UCSD-AML1 (cell line): ENCODE measurements at regions not wholly inside any gene's neighbourhood (a gene's known extent, or its start where the extent isn't known, plus 50 kb on each side); places are given as distances from the start of the nearest gene placed in this dataset.

Experiments used
- DNase-seq: peaks from one replicate; lab custom pipeline; 2025; ENCODE audit not compliant: unreplicated experiment; lab: John Stamatoyannopoulos, UW

- DNase-seq, result no peak
These were observed 490.9 kb downstream of the SHISA9 start for GRCh38 chr16:13392341-13392740.

GRCh38 chr16:13393816-13394215 lies 492.4 kb downstream of the SHISA9 start:
- DNase-seq, result no peak

DNA sequence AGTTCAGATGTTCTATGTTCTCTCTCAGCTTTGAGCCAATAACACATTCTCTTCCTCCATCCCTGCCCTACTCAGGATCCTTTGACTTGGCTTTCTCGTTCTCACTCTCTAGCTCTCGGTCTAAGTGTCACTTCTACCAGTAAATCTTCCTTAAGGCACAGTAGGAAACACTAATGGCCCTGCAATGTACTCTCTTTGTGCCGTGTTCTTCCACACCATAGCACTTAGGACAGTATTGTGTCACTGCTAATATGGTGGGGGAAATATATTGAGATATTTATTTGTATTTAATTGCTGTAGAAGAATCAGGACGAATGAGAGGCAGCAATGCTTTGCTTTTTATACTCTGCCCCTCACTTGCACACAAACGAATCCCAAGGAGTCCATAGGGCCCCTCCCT lies 493.1 kb downstream of the SHISA9 start:
- DNase-seq, result no peak

GRCh38 chr16:13397126-13397525 lies 495.7 kb downstream of the SHISA9 start:
- DNase-seq, result no peak

DNA sequence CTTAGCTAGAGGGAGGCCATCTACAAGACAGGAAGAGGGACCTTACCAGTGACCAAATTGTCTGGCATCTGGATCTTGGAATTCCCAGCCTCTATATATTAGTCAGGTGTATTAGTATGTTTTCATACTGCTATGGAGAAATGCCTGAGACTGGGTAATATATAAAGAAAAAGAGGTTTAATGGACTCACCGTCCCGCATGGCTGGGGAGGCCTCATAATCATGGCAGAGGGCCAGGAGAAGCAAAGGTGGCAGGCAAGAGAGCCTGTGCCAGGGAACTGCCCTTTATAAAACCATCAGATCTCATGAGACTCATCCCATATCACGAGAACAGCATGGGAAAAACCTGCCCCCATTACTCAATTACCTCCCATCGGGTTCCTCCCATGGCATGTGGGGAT lies 500.2 kb downstream of the SHISA9 start:
- DNase-seq, result no peak

- DNase-seq, result no peak
These were observed 501.2 kb downstream of the SHISA9 start for GRCh38 chr16:13402601-13403000.

- DNase-seq, result no peak
These were observed 501.9 kb downstream of the SHISA9 start for GRCh38 chr16:13403326-13403725.

GRCh38 chr16:13414154-13414553 lies 505.8 kb upstream of the ERCC4 start:
- no peak for DNase-seq

DNA sequence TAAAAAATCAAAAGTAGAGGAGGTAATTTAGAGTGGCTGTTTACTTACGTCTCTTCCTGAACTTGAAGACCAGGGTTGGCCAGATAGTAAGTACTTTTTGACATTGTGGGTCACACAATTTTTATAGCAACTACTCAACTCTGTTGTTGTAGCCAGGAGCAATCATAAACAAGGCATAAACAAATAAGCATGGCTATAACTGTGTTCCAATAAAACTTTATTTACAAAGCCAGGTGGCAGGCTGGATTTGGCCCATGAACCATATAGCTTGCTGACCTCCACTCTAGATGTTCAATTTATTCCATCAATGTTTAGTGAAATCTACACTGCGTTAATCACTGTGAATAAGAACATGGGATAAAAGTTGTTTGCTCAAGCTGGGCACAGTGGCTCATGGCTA lies 500.4 kb upstream of the ERCC4 start:
- no peak for DNase-seq

DNA sequence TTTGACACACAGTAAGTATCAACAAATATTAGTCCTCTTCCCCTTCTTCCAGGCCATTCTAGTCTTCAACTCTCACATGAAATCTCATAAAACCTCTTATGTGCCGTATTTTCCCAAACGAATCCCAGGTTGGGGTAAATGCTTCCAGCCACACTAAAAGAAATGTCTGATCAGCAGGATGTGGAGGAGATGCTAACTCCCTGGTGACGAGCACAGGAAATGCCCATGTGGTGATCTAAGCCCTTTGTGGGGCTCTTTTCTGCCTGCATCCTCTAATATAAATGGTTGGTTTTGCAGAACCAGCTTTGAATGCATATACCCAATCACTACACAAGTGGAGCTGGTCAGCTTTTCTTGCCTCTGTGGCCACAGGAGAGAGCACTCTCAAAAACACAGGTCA lies 498.2 kb upstream of the ERCC4 start:
- DNase-seq, result no peak

DNA sequence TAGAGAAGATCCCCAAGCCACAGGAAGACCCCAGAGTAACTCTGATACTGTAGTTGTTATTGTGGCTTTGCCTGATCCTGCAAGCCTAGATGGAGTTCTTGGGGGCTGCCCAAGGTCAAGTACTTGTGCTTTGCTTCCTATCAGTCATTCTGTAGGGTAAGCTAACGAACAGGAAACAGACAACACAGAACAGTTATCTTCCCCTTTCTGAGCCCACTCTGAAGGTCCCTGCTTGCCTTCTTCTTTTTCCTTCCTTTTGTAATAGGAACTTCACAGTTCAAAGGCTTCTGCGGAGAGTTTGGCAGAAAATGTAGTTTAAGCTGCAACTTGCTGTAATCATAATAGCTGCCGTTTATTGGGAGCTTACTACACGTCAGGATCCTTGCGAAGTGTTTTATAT lies 494.1 kb upstream of the ERCC4 start:
- peak; percentile 22 for DNase-seq

DNA sequence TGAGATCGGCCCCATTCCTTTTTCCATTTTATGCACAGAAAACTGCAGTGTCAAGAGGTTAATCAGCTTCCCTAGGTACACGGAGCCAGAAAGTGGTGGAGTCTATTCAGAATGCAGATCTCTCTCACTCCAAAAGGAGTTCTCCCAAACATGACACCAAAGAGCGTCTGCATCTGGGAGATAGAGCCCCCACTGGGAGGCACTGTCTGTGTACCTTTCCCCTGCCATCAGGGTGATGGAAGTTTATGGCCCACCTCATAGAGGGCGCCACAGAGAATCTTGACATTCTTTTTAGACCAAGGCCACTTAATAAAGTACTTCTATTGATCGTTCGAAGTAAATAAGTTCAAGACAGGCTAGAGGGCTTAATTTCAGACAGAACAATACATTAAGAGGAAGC lies 493.7 kb upstream of the ERCC4 start:
- peak; percentile 69 for DNase-seq

GRCh38 chr16:13426736-13427135 lies 493.2 kb upstream of the ERCC4 start:
- DNase-seq, result no peak

DNA sequence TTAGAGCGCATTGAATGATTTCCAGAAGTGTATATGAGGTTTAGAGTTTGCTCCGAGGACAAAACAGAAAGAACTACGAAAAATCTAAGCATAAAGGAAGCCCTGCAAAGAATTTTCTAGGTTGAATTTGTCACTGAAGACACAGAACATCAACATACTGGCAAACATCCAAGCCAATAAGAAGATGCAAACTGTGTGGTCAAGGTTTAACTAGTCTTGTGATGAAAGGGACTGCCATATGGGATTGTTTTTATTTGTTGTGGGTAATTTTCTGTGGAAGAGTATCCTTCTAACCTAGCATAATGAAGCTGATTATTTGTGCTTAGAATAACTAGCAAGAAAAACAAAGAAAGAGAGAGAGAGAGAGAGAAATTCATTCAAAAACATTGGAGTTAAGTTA lies 492.0 kb upstream of the ERCC4 start:
- no peak for DNase-seq

- DNase-seq, result no peak
These were observed 490.5 kb upstream of the ERCC4 start for GRCh38 chr16:13429416-13429815.

GRCh38 chr16:13435415-13435814 lies 484.5 kb upstream of the ERCC4 start:
- no peak for DNase-seq

GRCh38 chr16:13435873-13436474 lies 484.0 kb upstream of the ERCC4 start:
- DNase-seq, result no peak

- DNase-seq, result no peak
These were observed 483.1 kb upstream of the ERCC4 start for GRCh38 chr16:13436641-13437412.

GRCh38 chr16:13437413-13437795 lies 482.6 kb upstream of the ERCC4 start:
- DNase-seq, result no peak

- DNase-seq, result no peak
These were observed 481.9 kb upstream of the ERCC4 start for GRCh38 chr16:13438064-13438463.

DNA sequence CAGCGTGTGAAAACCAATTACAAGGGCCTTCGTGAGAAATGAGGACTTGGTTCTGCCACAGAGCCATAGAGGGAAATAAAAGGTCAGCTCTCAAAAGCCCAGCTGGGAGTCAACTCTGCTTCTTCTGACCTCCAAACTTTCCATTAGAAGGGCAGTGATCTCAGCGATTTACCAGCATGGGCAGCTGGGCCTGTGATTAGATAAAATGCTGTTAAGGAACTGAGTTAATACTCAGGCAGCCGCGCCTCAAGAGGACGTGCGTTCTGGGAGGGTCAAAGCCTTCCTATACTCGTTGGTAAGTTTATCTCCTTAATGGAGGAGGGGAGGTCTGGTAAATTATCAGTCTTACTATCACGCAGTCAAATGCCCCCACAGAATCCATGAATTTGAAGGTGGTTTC lies 480.2 kb upstream of the ERCC4 start:
- no peak for DNase-seq

DNA sequence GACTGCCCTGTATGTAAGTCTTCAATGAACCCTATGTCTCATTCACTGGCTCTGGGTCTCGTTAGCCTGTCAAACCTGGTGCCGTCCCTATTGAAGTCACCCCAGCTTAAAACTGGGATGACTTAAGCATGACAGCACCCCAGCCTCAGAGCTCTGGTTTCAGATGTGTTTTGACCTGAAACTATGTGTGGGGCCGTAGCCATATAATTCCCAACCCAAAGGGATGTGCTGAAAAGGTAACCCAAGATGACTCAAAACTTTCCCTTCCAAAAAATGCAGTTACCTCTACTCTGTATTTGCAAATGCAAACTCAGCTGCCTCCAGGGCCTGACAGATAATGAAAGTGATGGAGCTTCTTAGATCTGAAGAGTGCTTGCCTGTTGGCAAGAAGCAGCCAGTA lies 478.3 kb upstream of the ERCC4 start:
- no peak for DNase-seq

GRCh38 chr16:13448346-13448745 lies 471.6 kb upstream of the ERCC4 start:
- DNase-seq, result peak; percentile 29
